NCI-H446 (cell line): ENCODE measurements at regions not wholly inside any gene's neighbourhood (a gene's known extent, or its start where the extent isn't known, plus 50 kb on each side); places are given as distances from the start of the nearest gene placed in this dataset.
A peak's percentile ranks its signal among the peaks of the same experiment; 100 is the strongest.

Experiments used
- DNase-seq, 2 experiments: peaks; one replicate each; lab custom pipeline; 2025; lab: John Stamatoyannopoulos, UW

DNA sequence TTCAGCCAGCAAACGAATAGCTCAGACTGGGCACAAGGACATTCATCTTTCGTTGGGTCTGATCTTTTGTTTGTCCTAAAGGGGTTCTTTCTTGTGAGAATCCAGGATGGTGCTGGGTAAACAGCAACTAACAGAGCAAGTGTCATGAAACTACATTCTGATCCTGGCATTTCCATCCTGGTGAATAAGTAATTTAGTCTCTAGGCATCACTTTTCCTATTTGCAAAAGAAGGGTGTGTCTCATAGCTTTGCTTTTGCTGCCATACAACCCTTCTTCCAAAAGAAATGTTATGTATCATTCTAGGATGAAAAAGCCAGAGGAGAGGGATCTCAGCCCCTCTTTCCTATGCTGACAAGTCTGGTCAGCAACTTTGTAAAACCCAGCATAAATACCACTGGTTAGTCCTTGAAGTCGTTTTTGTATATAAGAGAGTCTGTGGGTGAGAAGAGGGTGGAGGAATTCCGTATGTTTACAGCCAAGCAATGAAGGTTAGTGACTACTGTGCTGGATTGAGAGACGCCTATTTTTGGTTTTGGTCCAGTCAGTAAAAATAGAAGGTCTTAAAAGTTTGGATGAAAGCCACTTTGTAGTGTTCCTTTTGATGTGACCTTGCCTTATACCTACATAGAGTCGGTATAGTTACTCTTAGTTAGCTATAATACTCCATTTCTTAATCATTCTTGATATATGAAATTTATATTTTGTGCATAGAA is 88.4 kb upstream of the SLC25A13 start:
- no peak for DNase-seq

DNA sequence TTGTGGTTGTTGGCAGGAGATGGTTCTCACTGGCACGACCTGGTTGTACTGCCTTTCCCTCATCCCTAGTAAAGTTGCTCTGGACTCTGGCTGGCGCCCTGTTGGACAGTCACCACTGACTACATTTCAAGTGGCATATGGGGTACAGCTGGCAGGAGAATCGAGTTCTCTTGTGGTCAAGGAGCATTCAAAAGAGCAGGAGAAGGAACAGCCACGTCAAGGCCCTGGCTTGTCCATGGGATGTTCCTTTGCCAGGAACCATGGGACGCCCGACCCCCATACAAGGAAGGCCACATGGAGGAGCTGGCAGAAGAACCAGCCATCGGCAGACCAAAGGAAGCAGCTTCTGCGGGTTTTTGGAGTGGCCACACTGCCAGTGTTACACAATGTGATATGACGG is 87.0 kb upstream of the SLC25A13 start:
- no peak for DNase-seq

DNA sequence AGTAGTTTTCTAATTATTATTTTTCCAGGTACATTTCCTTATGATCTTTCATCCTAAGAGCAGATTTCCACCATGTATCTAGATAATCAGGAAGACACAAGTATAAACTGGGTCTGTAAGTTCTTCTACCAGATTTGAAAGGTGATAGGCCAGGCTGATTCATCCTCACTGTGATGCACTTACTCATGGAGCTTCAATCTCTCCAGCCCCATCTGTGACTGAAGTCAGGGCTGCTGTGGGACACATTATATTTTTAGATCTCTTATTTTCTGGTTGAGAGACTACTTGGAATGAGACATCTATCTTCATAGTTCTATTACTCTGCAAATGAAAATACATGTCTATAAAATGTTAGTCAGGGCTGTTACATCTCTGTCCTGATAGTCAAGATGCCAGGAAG is 85.5 kb upstream of the SLC25A13 start:
- DNase-seq: no peak

DNA sequence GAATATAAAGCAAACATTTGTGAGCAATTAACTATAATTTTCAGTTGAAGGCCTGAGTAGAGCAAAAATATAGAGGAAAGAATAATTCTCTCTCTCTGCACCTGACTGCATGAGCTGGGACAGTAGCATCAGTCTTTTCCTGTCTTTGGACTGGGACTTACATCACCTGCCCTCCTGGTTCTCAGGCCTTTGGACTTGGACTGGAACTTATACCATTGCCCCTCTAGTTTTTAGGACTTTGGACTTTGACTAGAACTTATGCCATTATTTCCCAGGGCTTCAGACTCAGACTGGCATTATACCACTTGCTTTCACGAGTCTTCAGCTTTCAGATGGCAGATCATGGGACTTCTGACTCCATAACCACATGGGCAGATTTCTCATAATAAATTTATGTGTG is 81.0 kb upstream of the SLC25A13 start:
- no peak for DNase-seq

DNA sequence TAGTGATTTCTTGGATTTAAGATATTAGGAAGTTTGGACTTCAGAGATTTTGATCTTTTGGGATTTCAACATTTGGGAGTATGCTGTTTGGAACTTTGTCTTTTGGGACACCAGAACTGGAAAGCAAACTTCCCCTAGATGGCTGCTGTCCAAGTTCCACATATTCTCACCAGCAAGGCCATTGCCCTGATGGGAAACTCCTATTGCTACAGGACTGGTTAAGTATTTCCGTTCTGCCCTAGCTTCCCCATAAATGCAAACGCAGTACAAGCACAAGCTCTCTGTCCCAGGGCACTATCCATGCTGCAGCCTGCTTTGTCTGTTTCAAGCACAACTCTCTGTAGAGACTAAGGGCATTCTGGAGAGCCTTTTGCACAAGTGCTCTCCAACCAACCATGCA is 79.3 kb upstream of the SLC25A13 start:
- no peak for DNase-seq

DNA sequence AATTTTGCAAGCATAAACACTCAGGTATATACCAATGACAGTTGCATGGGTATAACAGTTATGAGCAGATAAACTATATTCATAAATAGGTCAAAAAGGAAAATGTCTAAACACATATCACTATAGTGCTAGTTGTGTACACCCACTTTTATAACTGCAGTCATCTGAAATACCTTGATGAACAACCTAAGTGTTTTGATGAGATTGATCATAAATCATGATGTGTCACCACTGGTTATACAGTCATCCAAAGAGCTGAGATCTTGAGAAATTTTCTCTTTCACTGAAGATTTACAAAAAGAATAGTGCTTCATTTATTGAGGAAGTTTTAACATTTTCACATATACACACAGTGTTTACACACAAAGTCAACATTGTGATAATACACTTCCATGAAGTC is 78.6 kb upstream of the SLC25A13 start:
- DNase-seq: no peak

GRCh38 chr7:96400001-96400400 is 78.1 kb upstream of the SLC25A13 start:
- DNase-seq: no peak

GRCh38 chr7:96397936-96398598 is 76.2 kb upstream of the SLC25A13 start:
- DNase-seq: no peak

GRCh38 chr7:96388620-96389383 is 66.9 kb upstream of the SLC25A13 start:
- no peak for DNase-seq

DNA sequence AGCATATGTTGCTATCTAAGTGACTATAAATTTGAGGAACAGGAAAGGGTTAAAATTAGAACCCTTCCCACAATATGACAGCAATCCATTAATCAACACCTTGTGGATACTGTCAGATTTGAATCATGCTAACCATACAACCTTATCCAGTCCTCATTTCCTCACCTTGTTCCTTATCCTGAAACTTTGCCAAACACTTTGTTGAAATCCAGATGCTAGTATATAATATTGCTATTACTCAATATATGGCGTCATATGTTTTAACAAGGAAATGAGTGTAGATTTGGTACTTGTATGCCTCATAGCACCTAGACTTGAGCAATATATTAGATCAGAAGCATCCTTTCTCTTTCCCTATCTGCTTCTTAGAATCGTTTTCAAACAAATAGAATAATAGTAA is 66.3 kb upstream of the SLC25A13 start:
- DNase-seq: no peak

DNA sequence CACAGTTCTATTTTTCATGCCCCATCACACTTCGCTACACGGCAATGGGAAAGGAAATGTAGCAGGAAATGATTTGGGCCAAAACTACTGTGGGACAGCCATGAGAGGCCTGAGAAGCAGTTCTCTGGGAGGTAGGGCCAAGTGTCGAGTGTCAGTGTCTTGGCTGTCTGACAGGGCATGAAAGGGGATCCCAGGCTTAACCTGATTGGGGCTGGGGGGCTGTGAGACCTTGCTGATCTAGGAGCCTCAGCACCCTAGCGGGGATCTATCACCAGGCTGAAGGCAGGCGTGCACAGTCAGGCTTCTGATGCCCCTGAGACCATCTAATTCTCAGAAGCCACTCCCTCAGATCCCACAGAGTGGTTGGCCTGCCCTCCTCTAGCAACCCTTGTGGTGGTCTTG is 58.2 kb upstream of the SLC25A13 start:
- DNase-seq: peak; percentile 14 to 58

DNA sequence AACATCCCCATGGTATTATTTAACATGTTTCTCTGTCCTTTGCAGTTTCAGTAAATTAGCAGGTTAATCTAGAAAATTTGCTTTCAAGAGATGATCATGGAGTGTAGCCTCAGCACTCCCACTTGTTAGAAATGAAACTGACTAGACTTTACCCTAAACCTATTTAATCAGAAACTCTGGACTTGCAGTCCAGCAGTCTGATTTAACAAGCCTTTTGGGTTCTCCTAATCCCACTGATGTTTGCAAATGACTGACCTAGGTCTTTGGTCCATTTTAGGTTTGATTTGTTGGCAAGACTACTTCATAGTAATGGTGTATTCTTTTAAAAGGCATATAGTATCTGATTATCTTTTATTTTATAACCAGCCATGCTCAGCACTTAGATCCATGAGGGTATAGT is 55.5 kb upstream of the SLC25A13 start:
- no peak for DNase-seq
